Stimulated activated CD4-positive, alpha-beta T cell treated with anti-CD3 and anti-CD28 coated beads, Interleukin-2, amount 100 ng/mL, for 4 hours (primary cell): ENCODE measurements at regions not wholly inside any gene's neighbourhood (a gene's known extent, or its start where the extent isn't known, plus 50 kb on each side); places are given as distances from the start of the nearest gene placed in this dataset.

Experiments used
- DNase-seq: peaks from one replicate; pipeline ENCODE4 v3.0.0-alpha.2; 2020; ENCODE audit warnings: low read depth

GRCh38 chr5:158553195-158553961 is 546.3 kb downstream of the EBF1 start:
- DNase-seq = no peak

- no peak for DNase-seq
Measured at GRCh38 chr5:158552241-158552640, 547.5 kb downstream of the EBF1 start.

- no peak for DNase-seq
Measured at GRCh38 chr5:158549311-158549710, 550.4 kb downstream of the EBF1 start.

GRCh38 chr5:158546748-158547147 is 553.0 kb downstream of the EBF1 start:
- no peak for DNase-seq

- no peak for DNase-seq
Measured at GRCh38 chr5:158545949-158546530, 553.7 kb downstream of the EBF1 start.

- no peak for DNase-seq
Measured at GRCh38 chr5:158544388-158545339, 555.1 kb downstream of the EBF1 start.

GRCh38 chr5:158543539-158544387 is 556.0 kb downstream of the EBF1 start:
- DNase-seq = no peak

GRCh38 chr5:158541536-158542297 is 558.0 kb downstream of the EBF1 start:
- no peak for DNase-seq

- no peak for DNase-seq
Measured at GRCh38 chr5:158538506-158539074, 561.1 kb downstream of the EBF1 start.

GRCh38 chr5:158537366-158537765 is 562.4 kb downstream of the EBF1 start:
- no peak for DNase-seq

- DNase-seq = no peak
Measured at GRCh38 chr5:158534203-158534602, 565.5 kb downstream of the EBF1 start.

GRCh38 chr5:158532739-158533138 is 567.0 kb downstream of the EBF1 start:
- no peak for DNase-seq

GRCh38 chr5:158531860-158532259 is 567.9 kb downstream of the EBF1 start:
- DNase-seq = no peak

- DNase-seq = no peak
Measured at GRCh38 chr5:158530115-158530514, 569.6 kb downstream of the EBF1 start.

- DNase-seq = no peak
Measured at GRCh38 chr5:158529454-158529853, 570.3 kb downstream of the EBF1 start.

- DNase-seq = no peak
Measured at GRCh38 chr5:158525663-158526062, 574.1 kb downstream of the EBF1 start.

GRCh38 chr5:158524070-158524469 is 575.6 kb downstream of the EBF1 start:
- no peak for DNase-seq

- no peak for DNase-seq
Measured at GRCh38 chr5:158522776-158523175, 576.9 kb downstream of the EBF1 start.

GRCh38 chr5:158521995-158522394 is 577.7 kb downstream of the EBF1 start:
- DNase-seq = no peak

- DNase-seq = no peak
Measured at GRCh38 chr5:158519433-158520021, 580.2 kb downstream of the EBF1 start.
